H1 (cell line): ENCODE measurements at regions not wholly inside any gene's neighbourhood (a gene's known extent, or its start where the extent isn't known, plus 50 kb on each side); places are given as distances from the start of the nearest gene placed in this dataset.
A peak's percentile ranks its signal among the peaks of the same experiment; 100 is the strongest.

Experiments
- CTCF ChIA-PET: fragments of 300-600 bp; sonication (Branson Sonifier 250); formaldehyde crosslinking; loops from one replicate; lab custom pipeline; 2021; ENCODE audit not compliant: partially characterized antibody; lab: Charles Lee
- POLR2A ChIA-PET: fragments of 300-600 bp; sonication (Branson Sonifier 250); formaldehyde crosslinking; loops from one replicate; lab custom pipeline; 2021; ENCODE audit warnings: inconsistent platforms; ENCODE audit not compliant: partially characterized antibody; lab: Charles Lee
- DNase-seq, 2 experiments: peaks; one replicate each; pipeline versions ENCODE4 v3.0.0 to v3.0.0-alpha.2; 2010 to 2022; ENCODE audit warnings: low spot score in 2 of 2, low read depth in 1 of 2, mixed read lengths in 1 of 2
- FAIRE-seq: peaks from 2 replicates; lab custom pipeline; 2011; peaks lifted over from hg19 to GRCh38; lab: Jason Lieb, UNC
- H2AFZ ChIP-seq: 2 replicates; pipeline ENCODE4 v1.8.1; 2012; ENCODE audit warnings: low read length, inconsistent platforms
- H2AK5ac ChIP-seq: 2 replicates; pipeline ENCODE4 v1.6.1; 2013; ENCODE audit warnings: low read depth, low read length
- H2BK120ac ChIP-seq: replicated peaks from 2 replicates; pipeline ENCODE3; 2013; ENCODE audit warnings: low read depth, low read length, inconsistent platforms
- H2BK12ac ChIP-seq: 2 replicates; pipeline ENCODE4 v1.6.1; 2013; ENCODE audit warnings: low read depth, low read length
- H2BK15ac ChIP-seq: 2 replicates; pipeline ENCODE4 v1.6.1; 2013; ENCODE audit warnings: low read length
- H2BK20ac ChIP-seq: 2 replicates; pipeline ENCODE4 v1.6.1; 2013; ENCODE audit warnings: low read length
- H2BK5ac ChIP-seq: 2 replicates; pipeline ENCODE4 v1.6.1; 2013; ENCODE audit warnings: low read depth, low read length
- H3K14ac ChIP-seq: 2 replicates; pipeline ENCODE4 v1.6.1; 2013; ENCODE audit warnings: inconsistent platforms; ENCODE audit not compliant: insufficient read length
- H3K18ac ChIP-seq: 2 replicates; pipeline ENCODE4 v1.6.1; 2013; ENCODE audit warnings: low read length; ENCODE audit errors: extremely low read depth
- H3K23ac ChIP-seq: 2 replicates; pipeline ENCODE4 v1.6.1; 2013; ENCODE audit warnings: inconsistent platforms; ENCODE audit not compliant: insufficient read length
- H3K23me2 ChIP-seq: 2 replicates; pipeline ENCODE4 v1.6.1; 2013; ENCODE audit warnings: low read depth, low read length
- H3K27ac ChIP-seq: 2 replicates; pipeline ENCODE4 v1.6.1; 2011; ENCODE audit warnings: low read depth, low read length, inconsistent platforms
- H3K27me3 ChIP-seq, 4 experiments: replicated peaks in 1 of 4; 1 replicate in 1 of 4; 2 replicates in 3 of 4; pipeline versions ENCODE4 v1.6.1 to v1.8.1; 2011 to 2013; ENCODE audit warnings: low read length in 3 of 4, mild to moderate bottlenecking in 3 of 4, inconsistent platforms in 2 of 4, mixed read lengths in 2 of 4, moderate library complexity in 1 of 4; ENCODE audit not compliant: control insufficient read depth in 3 of 4, insufficient read depth in 3 of 4; ENCODE audit errors: extremely low read depth in 1 of 4
- H3K36me3 ChIP-seq, 4 experiments: 2 replicates each; pipeline versions ENCODE4 v1.6.1 to v1.8.1; 2011 to 2013; ENCODE audit warnings: mild to moderate bottlenecking in 4 of 4, low read length in 3 of 4, moderate library complexity in 2 of 4, control low read depth in 1 of 4, inconsistent platforms in 1 of 4; ENCODE audit not compliant: insufficient read depth in 4 of 4, control insufficient read depth in 2 of 4
- H3K4ac ChIP-seq: replicated peaks from 2 replicates; pipeline ENCODE3; 2013; ENCODE audit warnings: low read length, low read depth, mixed read lengths, inconsistent platforms; ENCODE audit not compliant: insufficient read length
- H3K4me1 ChIP-seq, 4 experiments: replicated peaks in 1 of 4; 1 replicate in 1 of 4; 2 replicates in 3 of 4; pipeline versions ENCODE4 v1.6.1 to v1.8.1; 2011 to 2013; ENCODE audit warnings: low read length in 3 of 4, inconsistent platforms in 2 of 4, mixed read lengths in 1 of 4; ENCODE audit not compliant: insufficient read depth in 4 of 4, control insufficient read depth in 3 of 4
- H3K4me2 ChIP-seq, 2 experiments: 2 replicates each; pipeline versions ENCODE4 v1.6.1 to v1.8.1; 2011 to 2013; ENCODE audit warnings: low read depth in 2 of 2, low read length in 2 of 2, control low read depth in 1 of 2, inconsistent platforms in 1 of 2, mild to moderate bottlenecking in 1 of 2; ENCODE audit not compliant: insufficient read depth in 1 of 2
- H3K4me3 ChIP-seq, 4 experiments: fragments of 200-600, 300-600 bp in 1 of 4; sonication (generic), shearing (Covaris generic), sonication (Bioruptor Twin) in 1 of 4; 2 replicates each; pipeline versions ENCODE4 v1.5.1 to v1.8.1; 2011 to 2016; ENCODE audit warnings: low read length in 4 of 4, low read depth in 3 of 4, control low read depth in 2 of 4, inconsistent platforms in 2 of 4, mild to moderate bottlenecking in 2 of 4, mixed read lengths in 1 of 4, moderate library complexity in 1 of 4; ENCODE audit not compliant: insufficient read depth in 2 of 4; ENCODE audit errors: extremely low read depth in 1 of 4
- H3K56ac ChIP-seq: replicated peaks from 2 replicates; pipeline ENCODE3; 2013; ENCODE audit warnings: low read depth, mild to moderate bottlenecking, mixed read lengths, low read length, inconsistent platforms; ENCODE audit not compliant: insufficient read length
- H3K79me1 ChIP-seq: 2 replicates; pipeline ENCODE4 v1.6.1; 2013; ENCODE audit warnings: low read depth, low read length, control low read depth
- H3K79me2 ChIP-seq, 2 experiments: 2 replicates each; pipeline versions ENCODE4 v1.6.1 to v1.8.1; 2012 to 2013; ENCODE audit warnings: low read length in 2 of 2, mild to moderate bottlenecking in 2 of 2, inconsistent platforms in 1 of 2; ENCODE audit not compliant: insufficient read depth in 2 of 2, control insufficient read depth in 1 of 2
- H3K9ac ChIP-seq, 4 experiments: replicated peaks in 1 of 4; 1 replicate in 1 of 4; 2 replicates in 3 of 4; pipeline versions ENCODE4 v1.6.1 to v1.8.1; 2011 to 2013; ENCODE audit warnings: low read depth in 3 of 4, low read length in 3 of 4, control low read depth in 2 of 4, mild to moderate bottlenecking in 2 of 4, moderate library complexity in 2 of 4, inconsistent platforms in 1 of 4; ENCODE audit errors: extremely low read depth in 1 of 4
- H3K9me3 ChIP-seq, 2 experiments: 2 replicates each; pipeline versions ENCODE4 v1.6.1 to v1.8.1; 2012 to 2013; ENCODE audit warnings: mild to moderate bottlenecking in 2 of 2, moderate library complexity in 2 of 2, control low read depth in 1 of 2, inconsistent platforms in 1 of 2, low read depth in 1 of 2, low read length in 1 of 2, mixed read lengths in 1 of 2; ENCODE audit not compliant: insufficient read depth in 2 of 2
- H4K20me1 ChIP-seq, 2 experiments: replicated peaks in 1 of 2; 2 replicates each; pipeline versions ENCODE3 to v1.8.1; 2011 to 2013; ENCODE audit warnings: inconsistent platforms in 2 of 2, low read length in 2 of 2, mild to moderate bottlenecking in 1 of 2; ENCODE audit not compliant: insufficient read depth in 2 of 2, control insufficient read depth in 1 of 2
- H4K5ac ChIP-seq: 2 replicates; pipeline ENCODE4 v1.6.1; 2013; ENCODE audit warnings: low read length, low read depth, mixed read lengths, inconsistent platforms; ENCODE audit not compliant: insufficient read length
- H4K8ac ChIP-seq: 2 replicates; pipeline ENCODE4 v1.8.0; 2013; ENCODE audit warnings: mild to moderate bottlenecking, moderate library complexity, low read length, inconsistent platforms; ENCODE audit not compliant: insufficient read depth; ENCODE audit errors: extremely low read depth
- H4K91ac ChIP-seq: replicated peaks from 2 replicates; pipeline ENCODE3; 2013; ENCODE audit warnings: low read length, mixed read lengths, inconsistent platforms; ENCODE audit not compliant: insufficient read length
- CREB1 ChIP-seq: IDR thresholded peaks from 2 replicates; pipeline ENCODE4 v1.6.1; 2012; ENCODE audit warnings: inconsistent platforms
- HDAC2 ChIP-seq, 2 experiments: fragments of 300-600 bp in 1 of 2; sonication (generic) in 1 of 2; IDR thresholded peaks; 2 replicates each; pipeline ENCODE4 v1.6.1; 2011 to 2012; ENCODE audit warnings: low read depth in 2 of 2, low read length in 2 of 2, mild to moderate bottlenecking in 2 of 2, moderate library complexity in 2 of 2, borderline replicate concordance in 1 of 2, inconsistent platforms in 1 of 2
- KDM4A ChIP-seq: IDR thresholded peaks from one replicate; pipeline ENCODE4 v1.7.1; 2012; ENCODE audit warnings: low read depth, mild to moderate bottlenecking, moderate library complexity, low read length, inconsistent platforms; ENCODE audit not compliant: severe bottlenecking
- MAX ChIP-seq: IDR thresholded peaks from 2 replicates; pipeline ENCODE4 v1.6.1; 2012; ENCODE audit warnings: inconsistent platforms
- SIRT6 ChIP-seq: IDR thresholded peaks from one replicate; pipeline ENCODE4 v1.7.1; 2012; ENCODE audit warnings: low read length, inconsistent platforms
- SIX5 ChIP-seq: IDR thresholded peaks from 2 replicates; pipeline ENCODE4 v1.6.1; 2011; ENCODE audit warnings: mild to moderate bottlenecking, low read depth, low read length
- TAF1 ChIP-seq: IDR thresholded peaks from 2 replicates; pipeline ENCODE4 v1.6.1; 2011; ENCODE audit warnings: mild to moderate bottlenecking, low read depth, low read length
- TCF12 ChIP-seq: IDR thresholded peaks from 2 replicates; pipeline ENCODE4 v1.6.1; 2011; ENCODE audit warnings: low read depth, mild to moderate bottlenecking, low read length
- WGBS, 2 experiments: shearing (Covaris generic) in 1 of 2; methylation state at CpG; one replicate each; pipeline versions ENCODE4 v1.1.6 to v1.1.7; 2013 to 2015; ENCODE audit warnings: low lambda C conversion rate in 2 of 2, mixed read lengths in 2 of 2, inconsistent platforms in 1 of 2, low coverage in 1 of 2, missing lambda C conversion rate in 1 of 2; ENCODE audit not compliant: insufficient replicate concordance in 2 of 2, insufficient coverage in 1 of 2, insufficient read length in 1 of 2; ENCODE audit errors: extremely low coverage in 1 of 2, missing lambda C conversion rate in 1 of 2; 5-methylcytosine and 5-hydroxymethylcytosine counted together

- POLR2A ChIA-PET: no interaction called here
- Histone ChIP-seq H3K9ac (no peak overlapping the region), H3K79me2 (no peaks in the 10 kb centered on the region), H3K18ac (no peak overlapping the region), H3K4me1 (peaks cover 2 to 9% (median 3%) of the 10 kb centered on the region in 4 experiments; a peak in 3 of 7 replicates), H2BK15ac (no peak overlapping the region), H2BK120ac (no peak overlapping the region), H3K56ac (no peak overlapping the region), H3K27ac (no peak overlapping the region), H4K20me1 (no peaks in the 10 kb centered on the region), H4K8ac (no peak overlapping the region), H3K79me1 (no peaks in the 10 kb centered on the region), H3K14ac (no peak overlapping the region), H3K27me3 (no peaks in the 10 kb centered on the region), H4K91ac (no peak overlapping the region), H2BK12ac (no peak overlapping the region), H3K4me2 (no peak overlapping the region; a peak in 1 of 4 replicates), H2AK5ac (no peak overlapping the region), H4K5ac (no peak overlapping the region), H3K4ac (no peak overlapping the region), H3K23ac (no peak overlapping the region), H3K4me3 (no peak overlapping the region), H2AFZ (0 out of 2 replicates have a peak overlapping the region, but pooled peaks have one; percentile 18), H2BK20ac (no peak overlapping the region), H3K23me2 (no peaks in the 10 kb centered on the region), H3K36me3 (no peaks in the 10 kb centered on the region), H2BK5ac (no peak overlapping the region), H3K9me3 (no peaks in the 10 kb centered on the region)
- 85% methylated on average over 18 of the region's 18 CpGs; no CpG with 5 or more reads in 1 of the 2 experiments for WGBS, 2 experiments
- no peak for DNase-seq
- FAIRE-seq: no peak
- CTCF ChIA-PET: no interaction called here
- TF ChIP-seq SIX5: no peak
- no peak for TF ChIP-seq SIRT6
- TF ChIP-seq CREB1: no peak
- no peak for TF ChIP-seq HDAC2 (IDR thresholded peaks at IDR 0.05; ENCODE audit: borderline replicate concordance in 1 of 2, low read depth in 2 of 2, low read length in 2 of 2)
- TF ChIP-seq MAX: no peak
- TF ChIP-seq KDM4A: no peak
- no peak for TF ChIP-seq TAF1
- TF ChIP-seq TCF12: no peak
Observed at GRCh38 chr16:51875834-51876600, 670.9 kb downstream of the TOX3 start.
